Dermis blood vessel endothelial cell (primary cell): ENCODE measurements at regions not wholly inside any gene's neighbourhood (a gene's known extent, or its start where the extent isn't known, plus 50 kb on each side); places are given as distances from the start of the nearest gene placed in this dataset.

Experiments
- DNase-seq: peaks from one replicate; pipeline ENCODE4 v3.0.0; 2010

DNA sequence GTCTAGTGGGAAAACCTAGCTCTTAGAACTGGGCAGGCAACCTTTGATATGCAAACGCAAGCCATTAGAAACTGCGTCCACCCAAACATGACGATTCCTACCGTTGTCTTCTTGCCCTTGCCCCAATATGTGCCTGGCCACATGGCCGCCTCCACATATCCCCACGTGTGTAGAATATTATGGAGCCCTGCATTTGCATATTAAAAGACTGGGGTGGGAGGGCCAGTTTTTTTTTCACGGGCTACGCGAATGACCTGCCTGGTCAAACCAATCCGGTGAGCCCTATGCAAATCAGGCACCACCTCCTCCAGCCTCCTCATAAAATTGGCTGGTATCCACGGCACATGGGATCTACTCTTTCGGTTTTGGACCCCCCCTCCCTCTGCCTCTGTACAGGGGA lies 381.0 kb upstream of the RGMA start:
- no peak for DNase-seq

DNA sequence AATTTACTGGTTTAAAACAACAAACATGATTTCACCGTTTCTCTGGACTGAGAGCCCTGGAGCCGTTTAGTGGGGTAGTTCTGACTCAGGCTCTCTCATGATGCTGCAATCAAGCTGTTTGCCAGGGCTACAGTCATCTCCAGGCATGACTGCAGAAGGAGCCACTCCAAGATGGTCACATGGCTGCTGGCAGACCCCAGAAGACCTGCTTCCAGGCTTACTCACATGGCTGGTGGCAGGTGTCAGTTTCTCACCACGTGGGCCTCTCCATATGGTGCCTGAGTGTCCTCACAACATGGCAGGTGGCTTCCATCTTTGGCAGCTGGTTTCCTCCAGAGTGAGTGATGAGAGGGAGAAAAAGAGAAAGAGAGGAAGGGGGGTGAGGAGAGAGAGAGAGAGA lies 378.3 kb upstream of the RGMA start:
- no peak for DNase-seq

DNA sequence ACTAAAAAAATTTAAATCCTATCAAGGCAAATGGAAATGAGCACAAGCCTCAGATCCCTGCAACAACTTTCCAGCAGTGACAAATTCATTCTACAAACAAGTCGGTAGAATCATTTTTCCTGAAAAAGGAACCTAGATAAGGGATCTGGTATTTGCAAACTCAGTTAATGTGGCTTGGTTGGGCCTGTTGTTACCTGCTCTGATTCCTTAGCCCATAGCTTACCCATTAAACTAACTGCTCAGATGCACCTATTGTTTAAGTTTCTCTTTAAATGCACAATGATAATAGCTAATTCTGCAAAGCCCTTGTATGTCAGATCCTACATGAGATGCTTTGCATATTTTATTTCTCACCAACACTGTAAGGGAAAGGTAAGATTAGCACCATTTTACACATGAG lies 377.4 kb upstream of the RGMA start:
- no peak for DNase-seq

DNA sequence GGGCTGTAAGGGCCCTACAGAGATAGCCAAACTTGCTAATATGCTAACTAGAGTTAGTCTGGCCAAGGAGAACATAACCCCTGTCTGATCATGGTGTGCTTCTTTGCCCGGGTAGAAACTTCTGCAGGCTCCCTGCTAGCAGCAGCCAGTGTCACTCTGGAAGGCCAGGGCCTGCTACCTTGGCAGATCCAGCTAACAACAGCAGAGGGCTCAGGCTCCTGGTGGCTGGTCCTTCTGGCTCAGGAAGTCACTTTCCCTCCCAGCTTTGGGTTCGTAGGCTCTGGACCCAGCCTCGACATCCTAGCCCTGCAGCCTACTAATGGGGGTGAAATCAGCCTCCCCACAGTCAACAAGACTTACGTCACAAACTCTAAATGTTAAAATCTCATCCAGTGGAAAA lies 373.7 kb upstream of the RGMA start:
- DNase-seq = no peak

DNA sequence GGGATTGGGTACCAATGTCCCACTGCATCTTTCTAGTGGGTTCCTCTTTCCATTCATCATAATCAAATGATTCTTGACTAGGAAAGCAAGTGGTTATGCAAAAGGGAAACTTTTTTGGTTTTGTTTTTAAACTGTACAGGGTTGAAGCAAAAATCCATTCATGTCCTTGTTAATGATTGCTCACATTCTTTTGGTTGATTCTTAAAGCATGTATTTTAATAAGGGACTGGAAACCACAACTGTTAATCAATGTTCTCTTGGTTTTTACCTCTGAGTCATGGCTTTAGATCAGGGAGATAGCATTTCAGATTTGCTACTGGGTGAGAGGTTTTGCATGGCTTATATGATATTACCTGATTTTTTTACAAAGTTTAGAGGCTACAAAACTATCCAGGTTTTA lies 371.7 kb upstream of the RGMA start:
- DNase-seq = no peak

DNA sequence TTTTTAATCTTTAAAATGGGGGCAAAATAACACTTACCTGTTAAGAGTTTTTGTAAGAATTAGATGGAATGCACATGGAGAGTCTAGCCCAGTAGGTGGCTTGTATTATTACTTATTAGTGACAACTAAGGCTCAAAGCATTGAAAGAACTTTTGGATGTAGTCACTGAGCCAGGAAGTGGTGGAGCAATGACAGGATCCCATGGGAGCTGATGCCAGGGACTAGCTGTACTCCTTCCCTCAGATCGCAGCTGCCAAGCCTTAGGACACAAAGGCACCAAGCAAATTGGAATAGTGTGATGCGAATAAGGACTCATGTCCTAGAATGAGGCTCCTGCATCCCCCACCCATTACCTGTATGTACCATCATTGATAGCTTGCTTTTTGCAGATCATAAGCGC lies 370.4 kb upstream of the RGMA start:
- DNase-seq = no peak

DNA sequence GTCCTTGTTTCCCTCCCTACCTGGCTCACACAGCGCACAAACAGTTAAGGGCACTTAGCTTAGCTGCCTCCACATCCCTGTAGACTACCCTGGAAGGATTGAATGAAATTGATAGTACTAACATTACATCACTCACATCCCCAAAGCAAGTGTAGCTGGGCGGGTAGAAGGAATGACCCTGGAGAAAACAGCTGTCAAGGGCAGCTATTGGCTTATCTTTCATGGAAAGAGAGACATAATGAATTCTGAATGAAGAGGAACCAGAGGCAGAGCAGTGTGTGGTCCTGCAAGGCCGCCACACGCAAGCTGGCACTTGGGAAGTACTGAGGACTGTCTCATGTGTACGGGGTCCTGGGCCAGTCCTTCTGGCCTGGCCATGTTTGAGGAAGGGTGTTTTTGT lies 369.6 kb upstream of the RGMA start:
- no peak for DNase-seq

DNA sequence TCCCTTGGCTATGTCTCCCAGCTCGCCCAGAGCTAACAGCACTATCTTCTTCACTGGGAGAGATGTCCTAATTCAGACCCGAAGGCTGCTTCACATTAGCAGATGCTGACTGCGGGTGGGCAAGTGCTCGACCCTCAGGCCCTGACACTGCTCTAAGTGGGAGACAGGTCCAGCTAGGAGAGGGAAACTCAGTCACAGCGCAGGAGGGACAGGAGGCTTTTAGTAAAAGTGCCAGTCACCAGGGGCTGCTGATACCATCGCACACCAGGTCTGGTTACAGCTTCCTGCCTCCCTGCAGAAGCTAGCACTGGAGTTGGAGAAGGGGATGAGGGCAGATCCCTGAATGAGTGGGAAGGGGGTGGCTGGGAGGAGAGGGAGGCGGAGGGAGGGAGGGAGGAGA lies 365.8 kb upstream of the RGMA start:
- no peak for DNase-seq

DNA sequence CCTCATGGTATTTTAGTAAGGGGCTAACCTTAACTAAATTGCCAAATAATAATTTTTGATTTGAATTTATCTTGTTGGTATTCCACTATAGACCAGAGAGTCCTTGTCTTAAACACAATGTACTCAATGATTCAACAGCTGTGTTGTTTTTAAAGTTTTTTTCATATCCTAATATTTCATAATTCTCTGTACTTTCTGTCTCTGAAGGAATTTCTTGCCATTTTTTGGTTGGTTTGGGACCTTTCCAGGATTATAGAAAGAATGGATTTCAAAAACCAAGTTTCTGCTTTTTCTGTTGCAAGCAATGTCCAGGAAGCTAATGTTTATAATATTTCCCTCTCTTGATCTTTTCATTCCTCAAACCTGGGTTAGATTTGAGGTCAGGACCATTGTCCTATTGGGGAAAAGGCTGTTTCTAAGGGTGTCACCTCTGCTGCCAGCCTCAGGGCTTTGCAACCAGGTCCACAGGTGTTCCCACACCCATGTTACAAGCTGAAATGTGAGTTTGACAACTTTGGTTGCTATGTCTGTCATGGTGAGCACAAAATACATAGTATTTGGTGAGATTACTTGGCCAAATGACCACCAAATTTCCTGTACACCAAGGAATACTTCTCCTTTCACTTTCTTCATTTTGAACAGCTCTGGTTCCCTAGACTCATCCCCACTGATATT lies 363.7 kb upstream of the RGMA start:
- DNase-seq = no peak

DNA sequence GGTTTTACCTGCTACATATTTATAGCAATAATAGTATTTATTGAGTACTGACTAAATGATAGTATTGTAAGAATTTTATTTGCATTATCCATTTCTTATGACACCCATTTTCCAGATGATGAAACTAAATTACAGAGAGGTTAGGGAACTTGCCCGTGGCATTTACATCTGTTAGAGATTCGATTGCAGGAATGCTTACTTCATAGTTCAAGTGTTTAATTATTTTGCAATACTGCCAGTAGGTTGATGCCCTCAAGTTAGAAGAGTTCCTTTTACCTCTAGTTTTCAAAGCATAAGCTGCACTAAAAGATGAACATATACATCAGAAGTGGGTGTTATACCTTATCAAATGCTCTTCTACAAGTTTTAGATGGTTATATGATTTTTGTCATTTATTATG lies 362.8 kb upstream of the RGMA start:
- no peak for DNase-seq

DNA sequence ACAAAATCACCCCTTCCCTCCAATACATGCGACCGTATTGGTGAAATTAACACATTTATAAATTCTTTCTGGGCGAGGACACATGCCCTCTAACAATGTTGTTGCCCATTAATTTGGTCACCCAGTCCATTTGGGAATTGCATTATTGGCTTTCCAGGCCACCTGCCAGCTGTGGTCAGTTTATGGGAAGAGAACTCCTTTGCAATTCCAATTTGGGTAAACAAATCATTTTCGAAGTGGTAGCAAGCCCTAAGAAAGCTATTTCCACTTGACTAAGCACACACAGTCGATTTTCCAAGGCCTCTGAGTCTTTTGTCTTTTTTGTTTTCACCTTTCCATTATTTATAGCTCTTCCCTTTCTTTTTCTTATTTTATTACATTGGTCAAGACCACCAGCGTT lies 362.3 kb upstream of the RGMA start:
- DNase-seq = no peak

DNA sequence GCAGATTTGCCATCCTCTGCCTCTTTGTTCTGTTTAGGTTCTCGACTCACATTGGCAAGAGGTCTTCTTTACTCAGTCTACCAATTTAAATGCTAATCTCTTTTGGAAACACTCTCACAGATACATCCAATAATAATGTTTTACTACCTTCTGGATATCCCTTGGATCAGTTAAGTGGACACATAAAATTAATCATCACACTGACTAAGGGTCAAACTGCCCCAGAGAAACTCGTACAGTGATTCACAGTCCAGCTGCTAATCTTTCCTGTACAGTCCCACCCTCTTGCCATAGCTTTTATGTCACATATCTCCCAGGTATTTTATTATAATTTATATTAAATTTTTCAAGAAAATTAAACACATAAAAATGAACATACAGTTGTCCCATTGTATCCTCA lies 360.8 kb upstream of the RGMA start:
- no peak for DNase-seq

DNA sequence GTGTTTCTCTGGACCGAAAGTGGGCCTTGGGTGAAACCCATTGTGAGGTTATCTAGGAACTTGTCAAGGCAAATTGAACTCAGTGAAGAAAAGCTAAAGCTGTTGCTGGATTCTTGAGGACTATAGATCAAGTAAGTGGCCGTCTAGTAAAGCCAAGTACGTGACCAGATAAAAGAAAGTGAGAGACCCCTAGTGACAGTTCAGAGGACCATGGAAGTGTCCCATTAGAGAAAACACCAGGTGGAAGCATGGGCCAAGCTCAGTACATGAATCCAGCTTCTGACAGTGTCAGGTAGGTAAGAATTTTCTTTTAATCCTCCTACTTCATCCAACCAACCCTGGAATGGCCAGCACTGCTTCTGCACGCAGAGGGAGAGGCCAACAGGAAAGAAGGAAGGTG lies 349.3 kb upstream of the RGMA start:
- no peak for DNase-seq

DNA sequence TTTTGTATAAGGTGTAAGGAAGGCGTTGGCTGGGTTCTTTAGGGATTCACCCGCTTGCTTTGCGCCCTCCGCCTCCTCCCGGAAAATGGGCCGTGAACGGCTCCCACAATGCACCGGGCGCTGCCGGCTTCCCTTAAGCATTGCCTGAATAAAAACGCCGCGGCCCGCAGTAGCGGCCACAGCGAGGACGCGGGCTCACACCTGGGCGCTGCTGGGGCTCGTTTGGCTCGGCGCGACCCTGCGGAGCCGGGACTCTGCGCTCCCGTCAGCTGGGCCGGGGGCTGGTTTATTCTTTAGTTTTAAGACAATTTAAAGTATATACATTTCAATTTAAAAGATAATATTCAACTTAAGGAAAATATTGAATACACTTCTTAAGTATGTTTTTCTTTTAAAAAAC lies 343.5 kb upstream of the RGMA start:
- no peak for DNase-seq

DNA sequence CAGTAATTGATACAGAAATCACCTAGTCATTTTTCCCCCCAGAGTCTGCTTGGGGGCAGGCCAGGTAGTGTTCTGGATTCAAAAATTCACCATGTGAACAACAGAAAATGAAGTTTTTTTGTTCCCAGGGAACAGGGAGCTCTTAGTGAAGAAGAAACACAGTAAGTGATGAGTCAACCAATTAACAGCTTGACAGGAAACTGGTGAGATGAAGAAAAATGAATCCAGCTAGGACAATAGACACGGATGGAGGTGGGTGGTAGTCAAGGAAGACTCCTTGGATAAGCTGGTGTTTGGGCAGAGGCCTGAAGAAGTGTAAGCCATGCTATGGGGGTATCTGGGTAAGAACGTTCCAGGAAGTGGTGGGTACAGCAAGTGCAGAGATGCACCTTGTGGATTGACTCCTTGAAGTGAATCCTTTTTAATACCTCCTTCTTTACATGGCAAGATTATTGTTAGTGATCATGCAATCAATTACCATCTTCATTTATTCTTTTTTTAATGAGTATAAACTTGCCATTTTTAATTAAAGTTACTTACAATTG lies 339.9 kb upstream of the RGMA start:
- DNase-seq = no peak

DNA sequence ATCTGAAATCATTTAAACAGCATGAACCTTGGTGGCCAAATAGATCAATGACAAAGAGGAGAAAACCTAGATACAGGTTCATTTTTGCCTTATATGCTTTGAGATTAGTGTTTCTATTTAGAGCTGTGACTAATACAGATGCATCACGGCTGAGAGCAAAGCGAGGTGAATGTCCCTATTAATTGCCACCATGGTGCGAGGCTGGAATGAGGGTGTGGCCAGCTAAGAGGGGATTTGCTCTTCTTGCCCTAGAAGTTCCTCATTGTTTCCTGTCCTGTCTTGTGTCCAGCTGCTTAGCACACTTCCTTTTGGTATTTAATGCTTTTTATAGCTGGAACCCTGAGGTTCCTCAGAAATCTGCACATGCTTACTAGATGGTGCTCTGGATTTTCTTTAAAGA lies 339.1 kb upstream of the RGMA start:
- no peak for DNase-seq

DNA sequence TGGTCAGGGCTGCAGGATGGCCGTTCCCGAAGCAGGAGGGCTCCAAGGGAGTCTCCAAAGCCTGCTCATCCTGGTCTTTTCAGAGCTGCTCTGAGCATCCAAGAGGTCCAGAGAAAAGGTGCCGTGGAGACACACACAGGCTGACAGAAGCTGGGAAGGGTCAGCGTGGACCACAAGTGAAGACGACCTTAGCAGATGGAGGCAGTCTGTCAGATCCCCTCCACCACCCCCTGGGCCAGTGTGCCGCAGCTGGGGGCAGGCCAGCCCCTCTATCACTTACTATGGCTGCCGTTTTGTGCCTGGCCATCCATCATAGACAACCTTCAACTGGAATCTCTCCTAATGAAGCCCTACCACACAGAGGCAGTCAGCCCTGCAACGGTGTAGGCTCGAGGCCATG lies 335.1 kb upstream of the RGMA start:
- no peak for DNase-seq

DNA sequence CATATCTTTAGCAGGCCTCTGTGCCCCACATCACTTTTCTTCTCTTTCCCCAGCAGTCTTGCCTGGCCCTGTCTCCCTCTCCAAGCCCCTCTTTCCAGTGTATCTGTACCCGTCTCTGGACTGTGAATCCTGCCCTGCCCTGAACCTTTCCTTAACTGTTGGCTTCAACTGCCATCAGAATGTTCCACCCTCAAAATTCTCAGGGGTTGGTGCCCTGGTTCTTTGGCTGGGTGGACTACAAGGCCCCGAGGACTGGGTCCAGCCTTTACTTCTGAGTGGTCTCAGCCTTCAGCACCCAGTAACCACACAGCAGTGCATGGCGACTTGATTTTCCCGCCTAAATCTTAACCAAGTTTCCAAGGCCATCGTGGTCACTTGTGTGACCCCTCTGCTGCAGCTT lies 333.5 kb upstream of the RGMA start:
- no peak for DNase-seq

DNA sequence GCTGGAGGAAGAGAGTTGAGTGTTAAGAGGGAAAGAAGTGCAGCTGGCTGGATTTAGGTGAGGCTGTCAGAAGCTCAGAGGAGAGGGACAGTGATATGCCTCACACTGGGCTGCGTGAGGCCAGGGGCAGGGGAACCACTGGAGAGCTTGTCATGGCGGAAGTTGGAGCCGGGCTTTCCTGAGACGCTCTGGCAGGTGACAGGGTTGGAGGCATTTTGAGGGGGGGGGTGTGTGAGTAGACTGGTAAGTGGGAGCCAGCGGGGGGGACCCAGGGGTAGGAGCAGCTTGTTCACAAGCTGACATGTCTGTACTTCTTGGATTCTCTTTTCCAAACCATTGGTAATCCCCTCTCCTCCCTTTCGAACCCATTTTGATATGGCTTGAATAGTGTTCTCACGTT lies 331.5 kb upstream of the RGMA start:
- DNase-seq = no peak

DNA sequence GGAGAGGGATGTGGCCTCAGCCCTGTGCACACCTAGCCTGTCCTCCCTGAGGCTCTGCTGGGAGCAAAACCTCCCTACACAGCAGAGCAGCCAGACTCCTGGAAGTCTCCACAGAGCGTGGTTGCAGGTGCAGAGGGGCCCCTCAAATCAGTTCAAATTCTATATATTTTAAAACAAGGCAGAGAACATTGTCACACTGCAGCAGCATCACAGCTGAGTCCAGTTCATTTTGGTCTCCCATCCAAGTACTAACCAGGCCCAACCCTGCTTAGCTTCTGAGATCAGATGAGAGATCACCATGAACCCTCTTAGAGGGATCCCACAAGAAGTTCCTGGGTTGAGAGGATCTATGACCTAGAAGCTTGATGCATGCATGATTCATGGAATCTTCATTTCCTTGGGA lies 331.0 kb upstream of the RGMA start:
- DNase-seq = no peak

DNA sequence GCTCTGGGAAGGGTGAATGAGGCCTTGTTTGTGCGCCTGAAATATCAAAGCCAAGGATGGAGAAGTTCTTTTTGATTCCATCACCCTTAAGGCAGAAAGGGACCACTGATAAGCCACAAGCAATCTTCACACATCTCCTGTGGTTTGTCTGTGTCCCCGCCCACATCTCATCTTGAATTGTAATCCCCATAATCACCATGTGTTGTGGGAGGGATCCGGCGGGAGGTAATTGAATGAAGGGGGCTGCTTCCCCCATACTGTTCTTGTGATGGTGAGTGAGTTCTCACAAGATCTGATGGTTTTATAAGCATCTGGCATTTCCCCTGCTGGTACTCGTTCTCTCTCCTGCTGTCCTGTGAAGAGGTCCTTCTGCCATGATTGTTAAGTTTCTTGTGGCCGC lies 329.6 kb upstream of the RGMA start:
- DNase-seq = no peak

DNA sequence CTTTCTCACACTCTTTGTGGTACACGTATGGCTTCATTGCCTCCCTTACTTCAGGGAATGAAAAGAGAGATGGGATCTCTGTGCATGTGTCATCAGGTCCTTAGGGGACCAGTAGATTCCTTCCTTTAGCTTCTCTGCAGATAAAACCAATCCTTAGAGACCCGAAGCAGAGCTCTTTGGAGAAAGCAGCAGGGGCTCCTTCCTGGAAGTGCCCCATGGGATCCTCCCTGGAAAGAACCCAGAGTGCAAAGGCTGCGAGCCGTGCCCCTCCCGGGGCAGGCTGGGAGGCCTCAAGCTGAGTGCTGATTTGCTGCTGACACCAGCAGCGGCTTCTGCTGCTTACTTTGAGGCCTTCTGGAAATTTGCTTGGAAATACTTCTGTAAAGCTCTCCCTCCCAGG lies 328.6 kb upstream of the RGMA start:
- no peak for DNase-seq

DNA sequence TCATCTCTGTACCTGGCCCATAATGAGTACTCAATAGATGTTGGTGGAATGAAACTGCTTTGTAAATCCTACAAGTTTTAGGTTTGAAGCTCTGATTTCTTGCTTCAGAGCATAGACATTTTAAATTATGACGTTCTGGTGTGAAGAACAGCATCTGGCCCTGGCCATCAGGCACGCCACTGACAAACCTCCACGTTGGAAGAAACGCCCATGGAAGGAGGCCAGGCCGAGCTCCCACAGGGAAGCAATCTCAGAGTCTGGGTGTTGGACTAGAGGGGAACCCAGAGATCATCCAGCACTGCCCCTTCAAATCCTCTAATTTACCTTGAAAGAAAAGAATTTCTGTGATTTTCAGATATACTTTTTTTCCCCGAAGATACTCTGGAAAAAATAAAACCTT lies 328.1 kb upstream of the RGMA start:
- no peak for DNase-seq

DNA sequence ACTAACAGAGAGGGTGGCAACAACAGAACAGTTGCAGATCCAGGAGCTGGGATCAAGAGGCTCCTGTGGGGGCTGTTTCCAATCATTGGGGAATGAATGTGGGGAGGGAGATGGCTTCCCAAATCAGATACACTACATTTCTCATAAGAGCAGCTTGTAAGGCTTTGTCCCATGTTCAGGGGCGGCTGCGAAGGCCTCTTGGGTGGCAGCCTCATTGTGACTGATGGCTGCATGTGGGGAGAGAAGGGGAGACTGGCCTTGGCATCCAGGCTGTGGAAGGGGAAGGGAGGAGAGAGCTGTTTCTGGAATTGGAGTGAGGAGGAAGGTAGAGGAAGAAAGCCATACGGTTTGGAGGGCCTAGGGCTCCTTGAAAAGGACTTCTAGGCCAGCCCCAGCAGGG lies 326.6 kb upstream of the RGMA start:
- DNase-seq = no peak

DNA sequence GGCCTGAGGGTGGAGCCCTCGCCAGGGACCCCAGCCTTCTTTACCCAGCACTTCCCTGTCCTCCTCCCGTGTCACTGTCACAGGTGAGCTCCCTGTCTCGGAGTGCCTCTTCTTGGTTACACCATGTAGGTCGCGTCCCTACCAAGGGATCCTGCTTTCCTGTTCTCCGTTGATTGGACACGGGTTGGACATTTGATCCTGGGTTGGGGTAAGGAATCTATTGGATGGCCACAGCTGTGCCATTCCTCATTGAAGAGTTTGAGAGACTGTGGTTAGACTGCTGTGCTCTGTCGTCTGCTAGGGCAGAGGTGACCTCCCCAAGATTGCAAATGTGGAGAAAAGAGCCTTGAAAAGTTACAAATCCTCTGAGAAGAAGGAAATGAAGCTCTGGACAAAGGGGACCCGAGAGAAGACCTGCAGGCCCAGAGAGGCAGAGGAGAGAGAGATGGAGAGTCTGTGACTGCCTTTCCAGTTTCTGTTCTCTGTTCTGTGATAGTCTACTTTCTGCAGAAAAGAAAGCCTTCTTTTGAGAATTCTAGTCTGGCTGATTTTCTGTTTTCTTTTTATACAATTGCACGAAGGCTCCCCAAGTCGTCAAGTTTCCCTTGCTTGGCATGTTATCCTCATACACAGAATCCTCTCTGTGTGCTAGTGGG lies 325.7 kb upstream of the RGMA start:
- DNase-seq = no peak
